ENCODE measurements at regions not wholly inside any gene's neighbourhood (a gene's known extent, or its start where the extent isn't known, plus 50 kb on each side); places are given as distances from the start of the nearest gene placed in this dataset.

- TF ChIP-seq CTCF (IDR thresholded peaks at IDR 0.05) (no peak), EP300 (IDR thresholded peaks at IDR 0.05) (no peak), POLR2A (IDR thresholded peaks at IDR 0.05) (no peak)
Observed at GRCh38 chrX:1099146-1099770, 113.2 kb downstream of the CRLF2 start.
